NCI-H226 (cell line): ENCODE measurements at regions not wholly inside any gene's neighbourhood (a gene's known extent, or its start where the extent isn't known, plus 50 kb on each side); places are given as distances from the start of the nearest gene placed in this dataset.
"Not testable (repeated sequence)": the region's sequence is repeated elsewhere in the genome, so short reads cannot be mapped to it uniquely, and the experiment has no call there.

ENCODE experiments used
- DNase-seq: peaks from one replicate; pipeline ENCODE4 v3.0.0-alpha.2; 2015

DNA sequence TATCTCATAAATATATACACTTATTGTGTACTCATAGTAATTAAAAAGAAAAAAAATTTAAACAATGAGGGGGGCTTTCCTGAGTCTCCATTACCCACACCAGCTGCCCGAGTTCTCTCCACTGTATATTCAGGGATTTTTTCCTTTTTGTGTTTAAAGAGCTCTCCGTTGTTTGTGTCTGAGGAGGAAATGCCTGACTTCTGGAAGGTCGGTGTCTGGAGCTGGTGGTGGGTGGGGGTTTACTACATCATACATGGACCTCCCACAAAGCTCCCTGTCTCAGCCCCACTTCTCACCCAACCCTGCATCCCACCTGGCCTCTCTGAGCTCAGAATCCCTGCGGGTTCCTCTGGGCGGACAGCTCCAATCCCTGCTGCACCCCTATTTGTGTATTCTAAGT is 64.1 kb upstream of the ETV3 start:
- DNase-seq = no peak

DNA sequence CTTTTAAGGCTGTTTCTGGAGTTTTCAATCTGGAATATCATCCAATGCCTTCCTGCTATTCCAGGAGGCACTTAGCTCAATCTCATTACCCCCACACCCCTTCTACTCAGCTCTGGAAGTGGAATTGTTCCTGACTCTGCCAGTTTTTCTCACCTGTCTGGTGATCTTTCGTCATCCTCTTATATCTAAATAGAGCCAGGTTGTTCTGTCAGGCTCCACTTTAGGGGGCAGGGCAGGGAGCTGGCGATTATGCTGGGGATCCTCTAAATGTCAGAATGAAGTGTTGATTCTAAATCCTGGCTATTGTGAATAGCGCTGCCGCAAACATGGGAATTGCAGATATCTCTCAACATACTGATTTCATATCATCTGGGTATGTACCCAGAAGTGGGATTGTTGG is 63.6 kb upstream of the ETV3 start:
- no peak for DNase-seq

DNA sequence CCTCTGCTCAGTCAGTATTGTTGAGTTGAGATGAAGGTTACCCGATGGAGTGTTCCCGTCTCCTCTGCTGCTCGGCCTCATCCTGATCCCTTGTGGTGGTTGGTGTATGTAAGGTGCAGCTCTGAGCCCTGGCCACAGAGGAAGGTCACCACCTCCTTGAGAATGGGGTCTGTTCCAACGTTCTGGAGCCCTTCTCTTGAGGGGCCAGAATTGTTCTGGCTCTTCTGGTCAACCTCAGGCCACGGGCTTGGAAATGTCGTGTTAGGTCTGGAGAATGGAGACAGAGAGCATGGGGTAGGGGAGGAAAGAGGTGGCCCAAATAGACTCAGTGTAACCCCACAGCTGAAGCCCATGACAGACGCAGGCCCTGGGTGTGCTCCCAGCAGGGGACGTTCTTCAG is 62.3 kb upstream of the ETV3 start:
- no peak for DNase-seq

DNA sequence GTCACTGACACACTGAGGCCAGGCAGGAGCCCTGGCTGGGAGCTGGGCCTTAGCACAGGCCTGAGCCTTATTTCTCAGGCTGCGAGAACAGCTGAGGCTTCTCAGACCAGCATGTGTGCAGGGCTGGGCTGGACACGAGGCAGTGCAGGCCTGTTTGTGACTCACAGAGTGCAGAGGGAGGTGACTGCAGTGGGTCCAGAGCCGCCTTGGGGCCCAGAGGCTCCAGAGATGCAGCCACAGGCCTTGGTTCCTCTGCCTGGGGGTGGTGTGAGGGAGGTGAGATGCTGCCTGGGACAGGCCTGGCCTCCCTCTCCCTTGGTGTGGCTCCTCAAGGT is 61.2 kb upstream of the ETV3 start:
- DNase-seq = no peak

DNA sequence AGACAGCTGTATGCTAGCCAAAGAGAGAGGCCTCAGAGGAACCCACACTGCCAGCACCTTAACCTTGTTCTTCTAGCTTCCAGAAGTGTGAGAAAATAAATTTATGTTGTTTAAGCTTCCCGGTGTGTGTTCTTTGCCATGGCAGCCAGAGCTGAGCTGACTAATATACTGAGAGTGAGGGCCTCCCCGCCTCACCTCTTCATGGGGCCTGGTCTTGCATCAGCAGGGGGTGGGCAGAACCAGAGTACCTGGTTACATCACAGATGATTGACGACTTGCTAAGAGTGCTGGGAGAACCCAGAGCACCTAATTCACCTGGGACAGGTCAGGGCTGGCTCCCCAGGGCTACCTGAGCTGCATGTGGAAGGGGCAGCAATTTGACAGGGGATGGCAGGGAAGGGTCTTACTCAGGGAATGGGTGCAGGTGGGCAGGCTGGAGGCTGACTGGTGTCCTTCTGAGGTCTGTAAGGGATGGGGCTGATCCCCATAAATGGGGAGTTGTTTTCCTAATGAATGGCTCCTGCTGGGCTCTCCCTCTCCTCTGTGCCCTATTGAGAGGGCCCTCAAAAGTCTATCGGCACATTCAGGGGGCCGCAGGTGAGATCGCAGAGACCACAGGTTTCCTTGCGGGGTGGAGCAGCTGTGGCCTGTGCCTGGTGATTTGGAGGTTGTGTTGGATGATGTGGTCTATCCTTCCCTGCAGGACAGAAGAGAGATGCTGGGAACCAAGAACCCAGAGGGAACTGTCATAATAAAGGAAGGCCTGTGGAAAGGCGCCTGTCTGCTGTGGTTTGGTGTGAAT is 60.6 kb upstream of the ETV3 start:
- DNase-seq = no peak

DNA sequence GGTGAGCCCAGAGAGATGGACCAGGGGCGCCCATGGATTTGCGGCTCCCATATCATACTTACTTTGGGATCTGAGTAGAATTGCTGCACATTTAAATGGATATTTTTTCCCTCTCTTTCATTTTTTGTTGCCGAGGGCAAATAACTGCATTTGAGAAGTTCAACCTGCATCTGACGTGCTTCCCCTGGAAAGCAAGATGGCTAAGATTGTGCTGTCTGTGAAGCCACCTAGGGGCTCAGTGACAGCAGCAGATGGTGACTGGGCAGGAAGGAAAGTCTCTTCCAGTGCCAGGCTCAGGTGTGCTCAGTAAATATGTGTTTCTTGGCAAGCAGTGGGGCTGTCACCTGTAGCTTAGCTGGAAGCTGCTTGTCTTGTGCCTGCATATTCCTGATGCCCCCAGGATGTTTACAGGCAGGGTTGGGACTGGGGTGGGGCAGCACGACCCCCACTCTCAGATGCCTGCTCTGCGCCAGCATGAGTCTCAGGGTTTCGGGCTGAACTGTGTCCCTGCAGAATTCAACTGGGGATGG is 59.8 kb upstream of the ETV3 start:
- no peak for DNase-seq

DNA sequence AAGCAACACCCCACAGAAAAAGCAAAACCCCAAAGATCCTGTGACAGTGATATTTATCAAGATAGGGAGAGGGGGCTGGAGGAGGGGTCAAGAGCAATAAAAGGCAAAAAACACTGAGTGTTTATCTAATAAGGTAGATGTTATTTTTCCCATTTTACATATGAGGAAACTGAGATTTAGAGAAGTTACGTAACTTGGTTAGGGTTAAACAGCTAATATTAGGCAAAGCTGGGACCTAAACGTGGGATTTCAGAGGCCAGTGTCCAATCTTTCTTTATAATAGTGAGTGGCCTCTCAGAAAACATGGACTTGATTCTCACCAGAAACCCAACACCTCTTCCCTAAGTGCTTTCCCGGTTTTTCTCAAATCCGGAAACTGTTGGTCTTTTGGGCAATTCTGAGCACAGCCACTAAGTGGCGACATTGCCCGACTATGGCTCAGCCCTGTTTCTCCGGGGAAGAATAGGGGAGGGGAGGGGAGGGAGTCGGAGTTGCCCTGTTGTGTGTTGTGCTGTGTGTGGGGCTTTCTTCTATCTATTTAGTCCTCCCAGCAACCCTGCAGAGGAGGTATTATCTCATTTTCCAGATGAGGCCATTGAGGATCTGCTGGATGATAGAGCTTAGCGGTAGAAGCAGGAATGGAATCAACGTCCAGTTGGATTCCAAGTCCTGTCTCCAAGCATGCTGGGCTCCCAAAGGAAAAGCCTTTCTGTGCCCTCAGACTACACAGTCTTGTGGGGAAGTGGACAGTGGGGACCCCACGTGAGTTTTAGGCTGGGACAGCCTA is 58.7 kb upstream of the ETV3 start:
- DNase-seq = not testable (repeated sequence)

DNA sequence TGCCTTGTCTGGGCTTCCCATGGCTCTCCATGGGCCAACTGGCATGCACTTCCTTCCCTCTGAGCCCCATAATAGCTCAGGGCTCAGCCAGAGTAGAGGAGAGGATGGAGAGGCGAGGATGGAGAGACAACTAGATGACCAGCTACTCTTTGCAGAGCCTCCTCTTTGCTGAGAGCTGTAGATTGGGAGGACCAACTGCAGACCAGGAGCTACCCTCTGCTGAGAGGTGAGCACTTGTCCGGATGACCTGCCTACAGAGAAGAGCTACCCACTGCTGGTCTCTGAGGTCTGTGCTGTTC is 58.0 kb upstream of the ETV3 start:
- no peak for DNase-seq

DNA sequence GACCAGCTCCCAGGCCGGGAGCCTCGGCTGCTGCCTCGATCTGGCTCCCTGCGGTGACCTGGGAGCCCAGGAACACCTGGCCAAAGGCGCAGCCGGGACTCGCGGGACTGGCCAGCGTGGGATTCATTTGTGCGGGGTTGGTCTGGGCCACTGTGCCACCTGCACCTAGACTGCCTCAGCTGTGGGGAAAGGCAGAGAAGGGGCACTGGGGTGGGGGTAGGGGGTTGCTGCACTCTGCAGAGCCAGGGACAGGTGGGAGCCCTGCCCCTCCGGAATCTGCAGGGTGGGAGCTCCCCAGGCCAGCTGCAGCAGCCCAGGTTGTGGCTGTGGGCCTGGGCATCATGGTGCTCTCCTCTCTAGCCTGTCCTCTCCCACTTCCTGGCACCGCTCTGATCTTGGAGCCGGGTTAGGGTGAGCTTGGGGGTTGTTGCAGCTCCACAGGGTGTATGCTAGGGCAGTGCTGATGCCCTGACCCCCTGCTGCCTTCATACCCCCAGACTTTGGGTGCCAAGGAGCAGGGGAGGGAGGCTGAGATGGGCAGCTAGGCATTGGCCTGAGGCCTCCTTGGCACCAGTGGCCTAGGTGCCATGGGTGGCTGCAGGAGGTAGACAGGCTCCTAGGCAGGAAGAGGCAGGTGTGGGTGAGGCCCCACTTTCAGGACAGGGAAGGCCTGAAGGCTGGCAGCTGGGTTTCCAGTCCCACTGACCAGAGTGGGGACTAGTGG is 57.5 kb upstream of the ETV3 start:
- no peak for DNase-seq

DNA sequence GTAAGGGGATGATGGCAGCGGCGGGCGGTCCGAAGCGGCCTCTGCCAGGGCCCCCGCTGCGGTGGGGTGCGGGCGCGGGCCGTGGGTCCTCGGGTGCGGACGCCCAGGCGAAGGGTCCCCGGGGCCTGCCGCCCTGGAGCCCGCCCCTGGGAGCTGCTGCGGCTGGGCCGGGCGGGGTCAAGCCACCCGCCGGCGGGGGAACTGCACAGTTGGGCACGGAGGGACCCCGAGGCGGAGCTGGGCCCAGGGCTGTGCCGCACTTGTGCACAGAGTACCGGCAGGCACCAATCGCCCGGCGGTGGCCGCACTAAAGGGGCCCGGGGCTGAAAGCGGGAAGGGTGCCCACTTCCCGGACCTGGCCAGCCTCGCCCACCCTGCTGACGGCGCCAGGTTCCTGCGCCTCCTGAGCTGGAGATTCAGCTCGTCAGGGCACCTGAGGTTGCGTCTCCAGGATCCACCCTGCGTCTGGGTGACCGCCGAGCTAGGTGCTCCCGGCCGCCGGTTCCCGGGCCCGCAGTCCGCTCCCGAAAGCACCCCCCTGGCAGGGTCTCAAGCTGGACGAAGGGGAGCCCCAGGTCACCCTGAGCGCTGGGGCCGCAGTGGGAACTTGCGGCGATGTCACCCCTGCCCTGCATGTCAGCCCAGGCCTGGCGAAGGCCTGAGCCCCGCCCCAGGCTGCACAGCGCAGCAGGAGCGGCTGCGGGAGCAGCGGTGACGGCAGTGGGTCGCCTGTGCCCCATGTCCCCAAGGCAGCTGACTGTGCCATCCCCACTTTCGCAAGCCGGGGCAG is 56.7 kb upstream of the ETV3 start:
- no peak for DNase-seq

DNA sequence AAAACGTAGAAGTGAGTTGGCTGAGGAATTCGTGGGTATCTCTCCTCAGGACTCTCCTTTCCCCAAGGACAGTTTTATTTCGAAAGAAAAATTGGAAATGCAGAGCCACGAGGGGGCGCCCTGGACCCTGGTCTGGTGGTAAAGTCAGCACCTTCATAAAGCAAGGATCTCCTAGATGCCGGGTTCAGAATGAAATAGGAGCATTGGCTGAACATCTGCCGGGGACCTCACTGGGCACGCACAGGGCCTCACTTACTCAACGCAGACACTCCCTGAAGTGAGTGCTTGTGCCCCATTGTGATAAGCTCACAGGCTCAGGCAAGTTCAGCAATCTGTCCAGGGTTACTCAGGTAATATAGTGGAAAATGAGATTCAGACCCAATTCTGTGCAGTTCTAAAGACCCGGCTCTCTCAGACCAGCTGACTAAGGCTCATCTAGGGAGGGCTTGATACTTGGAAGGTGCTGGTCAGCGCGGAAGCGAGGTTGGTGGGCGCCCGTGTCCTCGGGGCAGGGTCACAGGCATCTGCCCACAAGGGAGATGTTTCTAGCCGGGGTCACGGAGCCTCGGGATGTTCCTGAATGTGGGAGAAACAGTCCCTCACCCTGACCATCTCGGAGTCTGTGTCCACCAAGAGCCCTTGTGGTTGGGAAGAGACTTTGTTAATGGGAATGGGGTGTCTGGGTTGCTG is 55.7 kb upstream of the ETV3 start:
- DNase-seq = peak; percentile 25

DNA sequence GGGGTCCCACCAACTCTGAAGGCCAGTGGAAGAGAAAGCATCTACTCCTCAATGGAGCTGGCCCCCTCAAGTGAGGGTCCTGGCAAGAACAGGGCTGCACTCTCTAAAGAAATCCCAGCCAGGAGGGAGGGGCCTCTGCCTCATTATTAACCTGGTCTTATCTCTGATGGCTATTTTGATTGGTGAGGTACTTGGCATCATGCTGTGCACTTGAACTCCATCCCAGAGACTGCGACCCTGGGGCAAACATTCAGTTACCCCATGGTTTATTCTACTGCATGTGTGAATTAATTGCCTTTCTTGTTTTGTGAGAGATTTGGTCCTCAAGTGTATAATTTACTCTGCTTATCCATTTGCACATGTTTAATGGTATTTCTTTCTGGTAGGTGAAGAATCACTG is 55.0 kb upstream of the ETV3 start:
- no peak for DNase-seq

DNA sequence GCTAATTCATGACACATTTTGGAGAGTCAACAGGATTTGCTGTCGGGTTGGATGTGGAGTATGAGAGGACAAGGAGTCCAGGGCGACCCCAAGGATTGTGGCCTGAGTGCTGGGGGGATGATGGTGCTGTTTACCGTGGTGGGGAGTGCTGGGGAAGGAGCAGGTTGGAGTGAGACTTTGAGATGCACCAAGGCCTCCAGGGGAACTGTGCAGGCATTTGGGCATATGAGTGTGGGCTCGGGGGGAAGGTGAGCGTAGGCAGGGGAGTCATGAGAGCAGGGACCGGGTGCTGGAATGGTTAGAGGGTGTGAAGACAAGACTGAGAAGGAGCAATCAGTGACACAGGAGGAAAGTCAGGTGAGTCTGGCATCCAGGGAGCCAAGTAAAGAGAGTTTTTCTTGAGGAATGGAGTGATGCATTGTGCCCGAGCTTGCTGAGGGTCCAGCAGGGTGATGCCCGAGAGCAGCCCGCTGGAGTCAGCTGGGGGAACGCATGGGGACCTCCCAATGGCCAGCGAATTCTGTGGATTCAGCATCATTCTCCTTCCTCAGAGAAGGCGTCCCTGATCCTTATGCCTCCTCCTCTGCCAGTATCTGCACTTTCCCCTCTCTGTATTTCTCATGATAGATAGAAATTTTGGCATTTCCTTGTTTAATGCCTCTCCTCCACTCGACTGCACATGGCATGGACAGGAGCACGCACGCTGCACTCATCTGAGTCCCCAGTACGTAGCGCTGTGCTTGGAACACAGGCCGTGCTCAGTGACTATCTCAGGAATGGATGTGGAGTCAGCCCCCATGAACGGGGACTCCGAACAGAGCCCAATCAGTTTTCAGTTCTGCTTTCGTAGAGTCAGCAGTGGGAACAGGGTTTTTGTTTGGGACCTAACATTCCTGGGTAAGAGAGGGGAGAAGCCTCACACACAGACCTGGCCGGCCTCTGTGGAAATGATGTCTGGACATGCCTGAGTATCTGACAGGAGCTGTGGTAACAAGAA is 52.1 kb upstream of the ETV3 start:
- DNase-seq = no peak

DNA sequence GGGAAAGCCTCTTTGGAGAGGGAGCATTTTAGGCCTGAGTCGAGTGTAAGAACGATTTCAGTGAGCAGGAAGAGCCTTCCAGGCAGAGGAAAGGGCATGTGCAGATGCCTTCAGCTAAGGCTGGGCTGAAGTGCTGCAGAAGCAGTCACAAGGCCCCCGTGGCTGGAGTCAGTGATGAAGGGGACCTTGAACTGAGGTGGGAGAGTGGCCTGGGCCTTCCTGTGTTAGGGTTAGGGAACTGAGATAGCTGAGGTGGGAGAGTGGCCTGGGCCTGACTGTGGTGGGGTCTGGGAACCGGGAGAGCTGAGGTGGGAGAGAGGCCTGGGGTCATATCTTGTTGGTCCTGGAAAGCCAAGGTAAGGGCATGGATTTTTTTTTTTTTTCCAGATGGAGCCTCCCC is 50.9 kb upstream of the ETV3 start:
- DNase-seq = no peak
